Cardiac muscle cell (in vitro differentiated cells and primary cell): ENCODE measurements at regions not wholly inside any gene's neighbourhood (a gene's known extent, or its start where the extent isn't known, plus 50 kb on each side); places are given as distances from the start of the nearest gene placed in this dataset.

ENCODE experiments used
- DNase-seq, 2 donors: peaks; one replicate each; pipeline versions ENCODE4 v3.0.0 to v3.0.0-alpha.2; 2010 to 2017; ENCODE audit warnings: low read depth in 1 of 2, low spot score in 1 of 2
- H3K27ac ChIP-seq: fragments of 200-600 bp; sonication (generic); 2 replicates; pipeline ENCODE4 v1.5.1; 2016
- H3K27me3 ChIP-seq: fragments of 200-600 bp; sonication (generic); 2 replicates; pipeline ENCODE4 v1.6.0; 2016; ENCODE audit warnings: control low read depth
- H3K36me3 ChIP-seq: fragments of 200-600 bp; sonication (generic); 2 replicates; pipeline ENCODE4 v1.5.1; 2016; ENCODE audit warnings: control low read depth
- H3K4me1 ChIP-seq: fragments of 200-600 bp; sonication (generic); 2 replicates; pipeline ENCODE4 v1.8.1; 2017; ENCODE audit warnings: low read depth, mild to moderate bottlenecking, mixed run types
- H3K4me3 ChIP-seq: fragments of 200-600 bp; sonication (generic); 2 replicates; pipeline ENCODE4 v1.5.1; 2016; ENCODE audit warnings: mild to moderate bottlenecking
- H3K9me3 ChIP-seq: fragments of 200-600 bp; sonication (generic); 2 replicates; pipeline ENCODE4 v1.5.1; 2017; ENCODE audit warnings: low read depth, mild to moderate bottlenecking, control low read depth
- CTCF ChIP-seq: IDR thresholded peaks from 2 replicates; pipeline ENCODE4 v1.5.1; 2012; ENCODE audit warnings: low read depth, mild to moderate bottlenecking, low read length

- H3K4me1 ChIP-seq = no peaks in the 10 kb centered on the region
- H3K4me3 ChIP-seq = no peak overlapping the region
- H3K27ac ChIP-seq = no peak overlapping the region
- peaks cover 3% of the 10 kb centered on the region for H3K9me3 ChIP-seq
- H3K27me3 ChIP-seq = no peaks in the 10 kb centered on the region
- H3K36me3 ChIP-seq = no peaks in the 10 kb centered on the region
- no peak for TF ChIP-seq CTCF
- DNase-seq = no peak
Measured at GRCh38 chr6:168791917-168792316, 350.9 kb downstream of the SMOC2 start.

GRCh38 chr6:168789699-168790098 is 348.7 kb downstream of the SMOC2 start:
- no peaks in the 10 kb centered on the region for H3K36me3 ChIP-seq
- no peak for DNase-seq
- H3K4me1 ChIP-seq = no peaks in the 10 kb centered on the region
- H3K27ac ChIP-seq = no peak overlapping the region
- H3K4me3 ChIP-seq = no peak overlapping the region
- H3K27me3 ChIP-seq = no peaks in the 10 kb centered on the region
- no peak for TF ChIP-seq CTCF
- no peaks in the 10 kb centered on the region for H3K9me3 ChIP-seq

GRCh38 chr6:168785720-168786511 is 344.9 kb downstream of the SMOC2 start:
- Histone ChIP-seq H3K9me3 (no peaks in the 10 kb centered on the region), H3K27me3 (no peaks in the 10 kb centered on the region), H3K36me3 (no peaks in the 10 kb centered on the region), H3K27ac (no peak overlapping the region), H3K4me3 (no peak overlapping the region), H3K4me1 (no peaks in the 10 kb centered on the region)
- TF ChIP-seq CTCF = no peak
- DNase-seq = no peak

- Histone ChIP-seq H3K27ac (no peak overlapping the region), H3K9me3 (no peaks in the 10 kb centered on the region), H3K36me3 (no peaks in the 10 kb centered on the region), H3K4me1 (no peaks in the 10 kb centered on the region), H3K4me3 (no peak overlapping the region), H3K27me3 (no peaks in the 10 kb centered on the region)
- TF ChIP-seq CTCF = no peak
- DNase-seq = no peak
Measured at GRCh38 chr6:168784426-168784825, 343.4 kb downstream of the SMOC2 start.

GRCh38 chr6:168783720-168784119 is 342.7 kb downstream of the SMOC2 start:
- no peak for DNase-seq
- Histone ChIP-seq H3K27me3 (no peaks in the 10 kb centered on the region), H3K4me3 (no peak overlapping the region), H3K27ac (no peak overlapping the region), H3K4me1 (no peaks in the 10 kb centered on the region), H3K9me3 (no peaks in the 10 kb centered on the region), H3K36me3 (no peaks in the 10 kb centered on the region)
- TF ChIP-seq CTCF = no peak
